ENCODE measurements at regions not wholly inside any gene's neighbourhood (a gene's known extent, or its start where the extent isn't known, plus 50 kb on each side); places are given as distances from the start of the nearest gene placed in this dataset.

DNA sequence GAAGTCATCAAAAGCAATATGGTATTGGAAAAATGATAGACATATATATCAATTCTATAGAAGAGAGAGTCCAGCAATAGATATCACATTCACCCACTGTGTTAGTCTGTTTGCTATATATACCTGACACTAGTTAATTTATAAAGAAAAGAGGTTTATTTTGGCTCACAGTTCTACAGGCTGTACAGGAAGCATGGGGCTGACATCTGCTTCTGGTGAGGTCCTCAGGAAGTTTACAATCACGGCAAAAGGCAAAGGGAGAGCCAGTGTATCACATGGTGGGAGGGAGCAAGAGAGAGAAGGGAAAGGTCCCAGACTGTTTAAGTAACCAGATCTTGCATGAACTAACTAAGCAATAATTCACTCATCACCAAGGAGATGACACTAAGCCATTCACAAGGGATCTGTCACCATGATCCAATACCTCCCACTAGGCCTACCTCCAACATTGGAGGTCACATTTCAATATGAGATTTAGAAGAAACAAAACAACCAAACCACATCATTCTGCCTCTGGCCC lies 470.6 kb downstream of the METTL4 start:
- TF ChIP-seq, protein P1, sequence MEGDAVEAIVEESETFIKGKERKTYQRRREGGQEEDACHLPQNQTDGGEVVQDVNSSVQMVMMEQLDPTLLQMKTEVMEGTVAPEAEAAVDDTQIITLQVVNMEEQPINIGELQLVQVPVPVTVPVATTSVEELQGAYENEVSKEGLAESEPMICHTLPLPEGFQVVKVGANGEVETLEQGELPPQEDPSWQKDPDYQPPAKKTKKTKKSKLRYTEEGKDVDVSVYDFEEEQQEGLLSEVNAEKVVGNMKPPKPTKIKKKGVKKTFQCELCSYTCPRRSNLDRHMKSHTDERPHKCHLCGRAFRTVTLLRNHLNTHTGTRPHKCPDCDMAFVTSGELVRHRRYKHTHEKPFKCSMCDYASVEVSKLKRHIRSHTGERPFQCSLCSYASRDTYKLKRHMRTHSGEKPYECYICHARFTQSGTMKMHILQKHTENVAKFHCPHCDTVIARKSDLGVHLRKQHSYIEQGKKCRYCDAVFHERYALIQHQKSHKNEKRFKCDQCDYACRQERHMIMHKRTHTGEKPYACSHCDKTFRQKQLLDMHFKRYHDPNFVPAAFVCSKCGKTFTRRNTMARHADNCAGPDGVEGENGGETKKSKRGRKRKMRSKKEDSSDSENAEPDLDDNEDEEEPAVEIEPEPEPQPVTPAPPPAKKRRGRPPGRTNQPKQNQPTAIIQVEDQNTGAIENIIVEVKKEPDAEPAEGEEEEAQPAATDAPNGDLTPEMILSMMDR (IDR thresholded peaks at IDR 0.05; ENCODE audit: low read length) = no peak
- no peak for TF ChIP-seq EZH2phosphoT487 (IDR thresholded peaks at IDR 0.05; ENCODE audit: low read length)
